ENCODE measurements at regions not wholly inside any gene's neighbourhood (a gene's known extent, or its start where the extent isn't known, plus 50 kb on each side); places are given as distances from the start of the nearest gene placed in this dataset.

DNA sequence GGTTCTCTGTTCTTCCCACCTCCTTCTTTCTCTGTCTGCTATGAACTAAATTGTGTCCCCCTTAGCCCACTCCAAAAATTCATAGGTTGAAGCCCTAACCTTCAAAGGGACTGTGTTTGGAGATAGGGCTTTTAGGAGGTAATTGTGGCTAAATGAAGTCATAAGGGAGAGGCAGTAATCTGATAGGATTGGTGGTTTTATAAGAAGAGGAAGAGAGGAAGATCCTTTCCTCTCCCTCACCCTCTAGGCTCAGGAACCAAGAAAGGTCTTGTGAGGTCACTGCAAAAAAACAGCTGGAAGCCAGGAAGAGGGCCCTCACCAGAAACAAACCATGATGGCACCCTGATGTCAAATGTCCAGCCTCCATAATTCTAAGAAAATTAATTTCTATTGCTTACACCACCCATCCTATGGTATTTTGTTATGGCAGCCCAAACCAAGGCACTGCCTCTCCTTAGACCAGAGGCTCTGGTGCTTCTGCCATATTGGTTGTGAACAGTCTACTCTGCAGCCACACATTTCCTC is 135.1 kb upstream of the COL21A1 start:
- TF ChIP-seq, protein P1, sequence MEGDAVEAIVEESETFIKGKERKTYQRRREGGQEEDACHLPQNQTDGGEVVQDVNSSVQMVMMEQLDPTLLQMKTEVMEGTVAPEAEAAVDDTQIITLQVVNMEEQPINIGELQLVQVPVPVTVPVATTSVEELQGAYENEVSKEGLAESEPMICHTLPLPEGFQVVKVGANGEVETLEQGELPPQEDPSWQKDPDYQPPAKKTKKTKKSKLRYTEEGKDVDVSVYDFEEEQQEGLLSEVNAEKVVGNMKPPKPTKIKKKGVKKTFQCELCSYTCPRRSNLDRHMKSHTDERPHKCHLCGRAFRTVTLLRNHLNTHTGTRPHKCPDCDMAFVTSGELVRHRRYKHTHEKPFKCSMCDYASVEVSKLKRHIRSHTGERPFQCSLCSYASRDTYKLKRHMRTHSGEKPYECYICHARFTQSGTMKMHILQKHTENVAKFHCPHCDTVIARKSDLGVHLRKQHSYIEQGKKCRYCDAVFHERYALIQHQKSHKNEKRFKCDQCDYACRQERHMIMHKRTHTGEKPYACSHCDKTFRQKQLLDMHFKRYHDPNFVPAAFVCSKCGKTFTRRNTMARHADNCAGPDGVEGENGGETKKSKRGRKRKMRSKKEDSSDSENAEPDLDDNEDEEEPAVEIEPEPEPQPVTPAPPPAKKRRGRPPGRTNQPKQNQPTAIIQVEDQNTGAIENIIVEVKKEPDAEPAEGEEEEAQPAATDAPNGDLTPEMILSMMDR (conservative IDR thresholded peaks at IDR 0.05; ENCODE audit: low read depth, low read length), result no peak
- no peak for TF ChIP-seq EZH2 (IDR thresholded peaks at IDR 0.05; ENCODE audit: low read length, unreplicated experiment)
- no peak for TF ChIP-seq EZH2phosphoT487 (IDR thresholded peaks at IDR 0.05; ENCODE audit: borderline replicate concordance, low read length)
